K562 (cell line): ENCODE measurements at regions not wholly inside any gene's neighbourhood (a gene's known extent, or its start where the extent isn't known, plus 50 kb on each side); places are given as distances from the start of the nearest gene placed in this dataset.
A peak's percentile ranks its signal among the peaks of the same experiment; 100 is the strongest.

ENCODE experiments used
- REST ChIP-seq, 2 experiments: fragments of 450-650 bp; formaldehyde crosslinking in 1 of 2; IDR thresholded peaks; 2 replicates each; pipeline versions ENCODE4 v1.4.0 to v1.6.1; 2014 to 2020; ENCODE audit warnings: mild to moderate bottlenecking in 2 of 2, borderline replicate concordance in 1 of 2, low read depth in 1 of 2

- TF ChIP-seq REST (IDR thresholded peaks at IDR 0.05; ENCODE audit: borderline replicate concordance) (peak; percentile 29; the same call in 1 of the 2 replicates), REST (CRISPR knock-in tag; IDR thresholded peaks at IDR 0.05; ENCODE audit: low read depth) (no peak)
These were observed 280.0 kb upstream of the RTL1 start (continued) for GRCh38 chr14:101183376-101184103.
